Left lung (tissue), 4 donors: ENCODE measurements at regions not wholly inside any gene's neighbourhood (a gene's known extent, or its start where the extent isn't known, plus 50 kb on each side); places are given as distances from the start of the nearest gene placed in this dataset.

Experiments
- ATAC-seq: fragments of 200-7000 bp; cut with Tn5 transposase; one replicate; pipeline ENCODE4 v1.9.1; 2020; ENCODE audit warnings: moderate library complexity
- DNase-seq, 4 donors: peaks; one replicate each; pipeline ENCODE4 v3.0.0-alpha.2; 2013 to 2020
- H3K27ac ChIP-seq, 2 donors: fragments of 200-600 bp; sonication (generic) in 1 of 2; one replicate each; pipeline versions ENCODE4 v1.5.0 to v1.8.0; 2020 to 2021
- H3K27me3 ChIP-seq, 2 donors: fragments of 200-600 bp; sonication (generic) in 1 of 2; one replicate each; pipeline versions ENCODE4 v1.5.0 to v1.8.0; 2020 to 2021
- H3K36me3 ChIP-seq, 2 donors: fragments of 200-600 bp; sonication (generic) in 1 of 2; one replicate each; pipeline versions ENCODE4 v1.5.0 to v1.8.0; 2020 to 2021
- H3K4me1 ChIP-seq, 2 donors: fragments of 200-600 bp; one replicate each; pipeline ENCODE4 v1.8.0; 2021
- H3K4me3 ChIP-seq, 2 donors: fragments of 200-600 bp; sonication (generic) in 1 of 2; one replicate each; pipeline versions ENCODE4 v1.5.0 to v1.8.0; 2020 to 2021; ENCODE audit warnings: mild to moderate bottlenecking in 1 of 2
- H3K9me3 ChIP-seq, 2 donors: fragments of 200-600 bp; sonication (generic) in 1 of 2; one replicate each; pipeline versions ENCODE4 v1.5.0 to v1.8.0; 2020 to 2021
- CTCF ChIP-seq, 2 donors: fragments of 200-600 bp; sonication (generic) in 1 of 2; IDR thresholded peaks; one replicate each; pipeline versions ENCODE4 v1.5.0 to v1.8.0; 2021; ENCODE audit warnings: antibody characterized with exemption in 2 of 2
- intact Hi-C, 2 donors: fragments of 100-400 bp; cut with DNase I; formaldehyde crosslinking; loops; one replicate each; pipeline versions ENCODE4 v1.11.2 to v1.14.2; 2022
- donor health status: DM: no; HTN: yes; CAD: no.
- donor health status: DM: no; HTN: no; CAD: no.

- DNase-seq, result no peak
- no peak for ATAC-seq
- no peaks in the 10 kb centered on the region for H3K36me3 ChIP-seq
- no peaks in the 10 kb centered on the region for H3K9me3 ChIP-seq
- H3K4me3 ChIP-seq, result no peak overlapping the region
- intact Hi-C loops, result no loop called here
- no peaks in the 10 kb centered on the region for H3K4me1 ChIP-seq
- no peak for TF ChIP-seq CTCF (IDR thresholded peaks at IDR 0.05)
- H3K27ac ChIP-seq, result no peak overlapping the region
- no peaks in the 10 kb centered on the region for H3K27me3 ChIP-seq
Measured at GRCh38 chr2:150392614-150393013, 94.9 kb downstream of the RND3 start.

GRCh38 chr2:150391779-150392178 lies 95.7 kb downstream of the RND3 start:
- intact Hi-C loops, result no loop called here
- Histone ChIP-seq H3K9me3 (peaks cover 0 to 8% of the 10 kb centered on the region in 2 donors), H3K27ac (no peak overlapping the region), H3K36me3 (no peaks in the 10 kb centered on the region), H3K4me1 (no peaks in the 10 kb centered on the region), H3K4me3 (no peak overlapping the region), H3K27me3 (no peaks in the 10 kb centered on the region)
- no peak for TF ChIP-seq CTCF (IDR thresholded peaks at IDR 0.05)
- ATAC-seq (no peak), DNase-seq (no peak)

GRCh38 chr2:150389447-150389846 lies 98.0 kb downstream of the RND3 start:
- no peaks in the 10 kb centered on the region for H3K4me1 ChIP-seq
- no peak overlapping the region for H3K27ac ChIP-seq
- TF ChIP-seq CTCF (IDR thresholded peaks at IDR 0.05), result no peak
- peaks cover 0 to 24% of the 10 kb centered on the region in 2 donors for H3K9me3 ChIP-seq
- no peaks in the 10 kb centered on the region for H3K36me3 ChIP-seq
- no peak for DNase-seq
- H3K27me3 ChIP-seq, result no peaks in the 10 kb centered on the region
- no peak overlapping the region for H3K4me3 ChIP-seq
- no peak for ATAC-seq
- intact Hi-C loops, result no loop called here

GRCh38 chr2:150388289-150388625 lies 99.2 kb downstream of the RND3 start:
- Histone ChIP-seq H3K9me3 (peaks cover 0 to 24% of the 10 kb centered on the region in 2 donors), H3K27me3 (no peaks in the 10 kb centered on the region), H3K36me3 (no peaks in the 10 kb centered on the region), H3K4me1 (no peaks in the 10 kb centered on the region), H3K27ac (no peak overlapping the region), H3K4me3 (no peak overlapping the region)
- TF ChIP-seq CTCF (IDR thresholded peaks at IDR 0.05), result no peak
- ATAC-seq (no peak), DNase-seq (no peak)
- intact Hi-C loops, result no loop called here

- no peak for TF ChIP-seq CTCF (IDR thresholded peaks at IDR 0.05)
- ATAC-seq, result no peak
- H3K4me1 ChIP-seq, result no peaks in the 10 kb centered on the region
- peaks cover 0 to 24% of the 10 kb centered on the region in 2 donors for H3K9me3 ChIP-seq
- no peak overlapping the region for H3K27ac ChIP-seq
- no peak for DNase-seq
- intact Hi-C loops, result no loop called here
- no peaks in the 10 kb centered on the region for H3K27me3 ChIP-seq
- no peak overlapping the region for H3K4me3 ChIP-seq
- no peaks in the 10 kb centered on the region for H3K36me3 ChIP-seq
Measured at GRCh38 chr2:150387586-150388288, 99.7 kb downstream of the RND3 start.
